ENCODE measurements at regions not wholly inside any gene's neighbourhood (a gene's known extent, or its start where the extent isn't known, plus 50 kb on each side); places are given as distances from the start of the nearest gene placed in this dataset.

DNA sequence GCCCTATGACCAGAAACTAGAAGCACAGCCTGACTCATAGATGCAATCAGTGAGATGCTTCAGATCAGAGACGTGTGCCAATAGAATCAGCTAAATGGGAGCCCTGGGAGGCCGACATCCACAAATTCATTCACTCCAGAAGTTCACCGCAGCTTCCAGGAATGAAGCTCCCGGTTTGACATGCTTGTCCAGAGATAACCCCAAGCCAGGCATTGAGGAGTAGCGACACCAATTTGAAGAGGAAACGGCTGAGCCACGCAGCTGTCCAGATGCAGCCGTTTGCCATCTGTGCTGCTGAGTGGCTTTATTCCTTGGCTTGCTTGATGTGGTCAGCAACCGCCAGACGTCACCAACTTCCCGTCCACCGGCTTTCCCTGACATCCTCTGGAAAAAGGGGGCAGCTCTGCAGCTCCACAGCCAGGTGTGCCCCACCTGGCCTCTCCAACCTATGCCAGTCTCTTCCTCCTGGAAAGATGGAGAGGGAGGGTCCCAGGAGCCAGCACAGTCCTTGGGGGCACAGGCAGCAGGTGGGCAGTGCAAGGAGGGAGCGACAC is 123.9 kb upstream of the OPCML start:
- no peaks in the 10 kb centered on the region for H3K27me3 ChIP-seq (ENCODE audit: control insufficient read depth in 3 of 3, insufficient read depth in 3 of 3, low read length in 3 of 3)
- H3K4me1 ChIP-seq (ENCODE audit: control insufficient read depth in 3 of 3, insufficient read depth in 2 of 3, low read depth in 1 of 3, low read length in 2 of 3) = no peaks in the 10 kb centered on the region
- no peaks in the 10 kb centered on the region for H3K36me3 ChIP-seq (ENCODE audit: control insufficient read depth in 3 of 3, insufficient read depth in 2 of 3, low read depth in 1 of 3, low read length in 3 of 3)
- DNase-seq (peak in 1 of 2 donors; percentile 18), FAIRE-seq (no peak)
- H3K4me3 ChIP-seq (ENCODE audit: low read depth in 1 of 3, low read length in 3 of 3) = no peak overlapping the region
- peaks cover 0 to 6% of the 10 kb centered on the region in 2 donors for H3K9me3 ChIP-seq (ENCODE audit: control insufficient read depth in 2 of 2, insufficient read depth in 1 of 2, low read depth in 1 of 2, low read length in 1 of 2)
- no peak overlapping the region for H3K27ac ChIP-seq (ENCODE audit: low read depth in 1 of 3, low read length in 2 of 3)
- WGBS, 3 donors = 64 to 75% (median 74%) methylated on average over 13 of the region's 13 CpGs

DNA sequence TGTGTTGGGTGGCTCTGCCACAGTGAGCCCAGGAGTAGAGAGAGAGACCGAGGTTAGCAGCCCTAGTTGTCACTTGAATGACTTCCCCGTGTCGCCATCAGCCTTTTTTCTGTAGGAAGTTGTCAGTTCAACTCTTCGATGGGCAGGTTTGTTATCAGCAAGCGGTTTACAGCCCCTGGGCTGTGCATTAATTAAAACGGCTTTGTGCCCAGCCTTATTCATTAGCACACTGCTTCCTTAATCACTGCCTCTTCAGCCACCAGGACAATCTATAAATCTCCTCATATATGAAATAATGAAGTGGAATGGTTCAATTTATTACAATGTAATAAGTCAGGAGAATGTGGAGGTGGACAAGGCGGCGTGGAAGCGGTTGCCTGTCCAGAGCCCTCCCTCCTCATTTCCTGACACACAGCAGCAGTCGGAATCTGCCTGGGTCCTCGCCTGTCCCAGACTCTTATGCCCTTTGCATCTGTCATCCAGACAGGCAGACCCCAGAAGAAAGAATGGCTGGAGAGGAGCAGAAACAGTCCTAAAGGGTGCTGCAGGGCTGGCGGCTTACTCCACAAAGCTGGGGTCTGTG is 122.4 kb upstream of the OPCML start:
- 54 to 60% (median 57%) methylated on average over 12 of the region's 12 CpGs for WGBS, 3 donors
- Histone ChIP-seq H3K4me1 (ENCODE audit: control insufficient read depth in 3 of 3, insufficient read depth in 2 of 3, low read depth in 1 of 3, low read length in 2 of 3) (no peaks in the 10 kb centered on the region), H3K9me3 (ENCODE audit: control insufficient read depth in 2 of 2, insufficient read depth in 1 of 2, low read depth in 1 of 2, low read length in 1 of 2) (peaks cover 0 to 6% of the 10 kb centered on the region in 2 donors), H3K4me3 (ENCODE audit: low read depth in 1 of 3, low read length in 3 of 3) (no peak overlapping the region), H3K27ac (ENCODE audit: low read depth in 1 of 3, low read length in 2 of 3) (no peak overlapping the region), H3K27me3 (ENCODE audit: control insufficient read depth in 3 of 3, insufficient read depth in 3 of 3, low read length in 3 of 3) (no peaks in the 10 kb centered on the region), H3K36me3 (ENCODE audit: control insufficient read depth in 3 of 3, insufficient read depth in 2 of 3, low read depth in 1 of 3, low read length in 3 of 3) (no peaks in the 10 kb centered on the region)
- FAIRE-seq (no peak), DNase-seq (no peak)

DNA sequence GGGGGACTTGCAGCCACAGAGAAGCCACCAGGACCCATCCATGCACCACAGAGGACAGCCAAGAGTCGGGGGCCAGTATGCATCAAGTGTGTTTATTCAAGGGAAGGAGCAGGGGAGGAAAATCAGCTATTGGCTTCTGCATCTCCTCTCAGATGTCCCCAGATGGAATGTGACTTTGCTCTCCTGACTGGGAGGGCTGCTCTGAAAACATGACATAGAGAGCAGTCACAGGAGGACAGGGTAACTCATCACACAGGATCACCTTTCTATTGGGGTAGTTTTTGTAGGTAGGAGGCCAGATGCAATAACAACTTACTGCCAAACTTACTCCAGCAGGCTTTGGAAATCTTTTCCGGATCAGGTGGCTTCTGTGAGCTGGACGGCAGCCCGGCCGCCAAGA is 121.0 kb upstream of the OPCML start:
- Histone ChIP-seq H3K4me3 (ENCODE audit: low read depth in 1 of 3, low read length in 3 of 3) (no peak overlapping the region), H3K36me3 (ENCODE audit: control insufficient read depth in 3 of 3, insufficient read depth in 2 of 3, low read depth in 1 of 3, low read length in 3 of 3) (no peaks in the 10 kb centered on the region), H3K27ac (ENCODE audit: low read depth in 1 of 3, low read length in 2 of 3) (no peak overlapping the region), H3K9me3 (ENCODE audit: control insufficient read depth in 2 of 2, insufficient read depth in 1 of 2, low read depth in 1 of 2, low read length in 1 of 2) (peaks cover 0 to 6% of the 10 kb centered on the region in 2 donors), H3K4me1 (ENCODE audit: control insufficient read depth in 3 of 3, insufficient read depth in 2 of 3, low read depth in 1 of 3, low read length in 2 of 3) (no peaks in the 10 kb centered on the region), H3K27me3 (ENCODE audit: control insufficient read depth in 3 of 3, insufficient read depth in 3 of 3, low read length in 3 of 3) (no peaks in the 10 kb centered on the region)
- DNase-seq (no peak), FAIRE-seq (no peak)
- 43 to 64% (median 57%) methylated on average over 5 of the region's 5 CpGs for WGBS, 3 donors

DNA sequence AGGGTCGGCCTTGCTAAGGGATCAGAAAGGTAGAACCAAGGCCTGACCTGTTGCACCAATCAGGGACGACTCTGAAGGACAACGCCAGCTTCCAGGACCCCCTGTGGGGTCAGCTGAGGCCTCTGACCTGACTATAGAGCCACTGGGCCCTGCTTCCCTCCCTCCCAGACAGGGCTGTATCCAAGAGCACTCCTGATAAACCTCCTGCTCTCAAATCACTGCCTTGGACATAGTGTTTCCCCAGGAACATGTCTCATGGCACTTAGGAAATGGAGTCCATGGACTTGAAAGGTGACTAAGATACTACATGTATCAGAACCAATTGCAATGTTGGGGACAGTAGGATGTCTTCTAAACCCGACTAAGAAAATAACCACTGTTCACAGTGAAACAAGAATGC is 117.8 kb upstream of the OPCML start:
- Histone ChIP-seq H3K4me1 (ENCODE audit: control insufficient read depth in 3 of 3, insufficient read depth in 2 of 3, low read depth in 1 of 3, low read length in 2 of 3) (no peaks in the 10 kb centered on the region), H3K4me3 (ENCODE audit: low read depth in 1 of 3, low read length in 3 of 3) (no peak overlapping the region), H3K27me3 (ENCODE audit: control insufficient read depth in 3 of 3, insufficient read depth in 3 of 3, low read length in 3 of 3) (no peaks in the 10 kb centered on the region), H3K36me3 (ENCODE audit: control insufficient read depth in 3 of 3, insufficient read depth in 2 of 3, low read depth in 1 of 3, low read length in 3 of 3) (no peaks in the 10 kb centered on the region), H3K27ac (ENCODE audit: low read depth in 1 of 3, low read length in 2 of 3) (no peak overlapping the region), H3K9me3 (ENCODE audit: control insufficient read depth in 2 of 2, insufficient read depth in 1 of 2, low read depth in 1 of 2, low read length in 1 of 2) (no peaks in the 10 kb centered on the region)
- WGBS, 3 donors = 43 to 52% (median 51%) methylated on average over 4 of the region's 4 CpGs
- FAIRE-seq (no peak), DNase-seq (no peak)

DNA sequence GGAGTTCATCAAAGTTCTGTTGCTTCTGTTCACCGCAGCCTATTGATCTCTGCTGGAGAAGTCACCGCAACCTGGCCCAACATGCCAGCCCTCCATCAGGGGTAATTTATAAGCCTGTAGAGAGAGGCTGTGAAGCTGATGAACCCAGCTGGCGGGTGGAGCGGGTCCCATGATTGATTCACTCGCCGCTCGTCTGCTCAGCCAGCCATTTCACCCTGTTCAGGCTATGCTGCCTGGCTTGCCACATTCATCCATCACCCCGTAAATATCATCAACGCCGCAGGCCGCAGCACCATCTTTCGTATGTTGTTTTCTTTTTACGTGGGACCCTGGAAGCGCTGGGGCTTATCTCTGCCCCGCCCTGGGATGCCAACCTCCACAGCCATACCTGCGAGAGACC is 116.7 kb upstream of the OPCML start:
- H3K27ac ChIP-seq (ENCODE audit: low read depth in 1 of 3, low read length in 2 of 3) = no peak overlapping the region
- no peaks in the 10 kb centered on the region for H3K27me3 ChIP-seq (ENCODE audit: control insufficient read depth in 3 of 3, insufficient read depth in 3 of 3, low read length in 3 of 3)
- no peak for DNase-seq
- 89 to 92% (median 90%) methylated on average over 16 of the region's 16 CpGs for WGBS, 3 donors
- H3K4me1 ChIP-seq (ENCODE audit: control insufficient read depth in 3 of 3, insufficient read depth in 2 of 3, low read depth in 1 of 3, low read length in 2 of 3) = no peaks in the 10 kb centered on the region
- FAIRE-seq = no peak
- no peak overlapping the region for H3K4me3 ChIP-seq (ENCODE audit: low read depth in 1 of 3, low read length in 3 of 3)
- H3K9me3 ChIP-seq (ENCODE audit: control insufficient read depth in 2 of 2, insufficient read depth in 1 of 2, low read depth in 1 of 2, low read length in 1 of 2) = no peaks in the 10 kb centered on the region
- H3K36me3 ChIP-seq (ENCODE audit: control insufficient read depth in 3 of 3, insufficient read depth in 2 of 3, low read depth in 1 of 3, low read length in 3 of 3) = no peaks in the 10 kb centered on the region

- Histone ChIP-seq H3K4me3 (ENCODE audit: low read depth in 1 of 3, low read length in 3 of 3) (no peak overlapping the region), H3K27me3 (ENCODE audit: control insufficient read depth in 3 of 3, insufficient read depth in 3 of 3, low read length in 3 of 3) (no peaks in the 10 kb centered on the region), H3K27ac (ENCODE audit: low read depth in 1 of 3, low read length in 2 of 3) (no peak overlapping the region), H3K36me3 (ENCODE audit: control insufficient read depth in 3 of 3, insufficient read depth in 2 of 3, low read depth in 1 of 3, low read length in 3 of 3) (no peaks in the 10 kb centered on the region), H3K4me1 (ENCODE audit: control insufficient read depth in 3 of 3, insufficient read depth in 2 of 3, low read depth in 1 of 3, low read length in 2 of 3) (no peaks in the 10 kb centered on the region), H3K9me3 (ENCODE audit: control insufficient read depth in 2 of 2, insufficient read depth in 1 of 2, low read depth in 1 of 2, low read length in 1 of 2) (no peaks in the 10 kb centered on the region)
- DNase-seq (no peak), FAIRE-seq (no peak)
- 71 to 79% (median 78%) methylated on average over 2 of the region's 2 CpGs for WGBS, 3 donors
These were observed 107.1 kb upstream of the OPCML start for GRCh38 chr11:133639408-133639807.

DNA sequence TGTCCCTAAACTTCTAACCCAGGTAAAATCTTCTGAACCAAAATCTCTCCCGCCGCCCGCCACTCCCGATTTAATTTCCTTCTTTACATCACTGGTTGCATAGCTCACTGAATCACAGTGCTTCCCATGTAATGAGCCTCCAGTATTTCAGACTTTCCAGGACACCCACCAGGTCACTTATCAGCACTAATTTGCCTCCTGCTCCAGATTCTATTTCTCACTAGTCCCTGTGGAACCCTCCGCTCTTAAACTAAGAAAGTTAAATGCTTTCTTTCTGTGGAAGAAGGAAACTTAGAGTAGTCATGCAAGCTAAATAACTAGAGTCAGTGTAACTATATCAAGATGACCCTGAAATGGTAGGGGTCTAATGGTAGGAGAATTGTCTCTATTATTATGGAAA is 106.6 kb upstream of the OPCML start:
- DNase-seq (no peak), FAIRE-seq (no peak)
- WGBS, 3 donors = 82 to 96% (median 93%) methylated on average over 3 to 5 of the region's 5 CpGs
- H3K27me3 ChIP-seq (ENCODE audit: control insufficient read depth in 3 of 3, insufficient read depth in 3 of 3, low read length in 3 of 3) = no peaks in the 10 kb centered on the region
- no peaks in the 10 kb centered on the region for H3K4me1 ChIP-seq (ENCODE audit: control insufficient read depth in 3 of 3, insufficient read depth in 2 of 3, low read depth in 1 of 3, low read length in 2 of 3)
- H3K36me3 ChIP-seq (ENCODE audit: control insufficient read depth in 3 of 3, insufficient read depth in 2 of 3, low read depth in 1 of 3, low read length in 3 of 3) = no peaks in the 10 kb centered on the region
- no peaks in the 10 kb centered on the region for H3K9me3 ChIP-seq (ENCODE audit: control insufficient read depth in 2 of 2, insufficient read depth in 1 of 2, low read depth in 1 of 2, low read length in 1 of 2)
- no peak overlapping the region for H3K27ac ChIP-seq (ENCODE audit: low read depth in 1 of 3, low read length in 2 of 3)
- H3K4me3 ChIP-seq (ENCODE audit: low read depth in 1 of 3, low read length in 3 of 3) = no peak overlapping the region

DNA sequence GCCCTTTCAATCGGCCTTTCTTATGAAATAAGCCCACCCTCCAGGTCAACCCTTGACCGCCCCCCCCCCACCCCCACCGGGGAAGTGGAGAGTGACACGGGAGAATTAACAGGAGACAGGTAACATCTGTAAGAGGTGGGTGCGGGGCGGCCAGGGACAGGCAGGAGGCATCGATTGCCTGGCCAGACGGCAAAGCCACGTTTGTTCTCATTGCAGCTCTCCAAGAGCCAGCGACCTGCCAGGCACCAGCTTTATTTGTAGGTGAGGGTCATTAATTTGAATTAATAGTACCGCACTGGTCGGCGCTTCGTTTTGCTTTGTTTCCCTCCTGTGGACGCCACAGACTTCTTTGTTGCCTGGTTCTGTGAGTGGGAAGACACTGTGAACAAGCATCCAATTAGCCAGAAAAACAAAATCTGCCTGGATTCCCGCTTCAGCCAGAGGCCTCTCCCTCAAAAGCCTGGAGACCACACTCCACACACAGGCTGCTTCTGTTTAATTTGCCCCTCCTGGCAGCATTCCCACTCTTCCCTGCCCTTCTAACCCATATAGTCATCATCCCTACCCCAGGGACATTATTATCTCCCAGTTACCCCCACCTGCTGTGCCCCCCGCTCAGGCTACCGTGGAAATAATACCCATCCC is 104.5 kb upstream of the OPCML start:
- WGBS, 3 donors = 46 to 53% (median 53%) methylated on average over 18 of the region's 18 CpGs
- no peak for DNase-seq

More for the DNA sequence above, 104.5 kb upstream of the OPCML start:
- Histone ChIP-seq H3K27me3 (ENCODE audit: control insufficient read depth in 3 of 3, insufficient read depth in 3 of 3, low read length in 3 of 3) (no peaks in the 10 kb centered on the region), H3K4me1 (ENCODE audit: control insufficient read depth in 3 of 3, insufficient read depth in 2 of 3, low read depth in 1 of 3, low read length in 2 of 3) (no peaks in the 10 kb centered on the region), H3K4me3 (ENCODE audit: low read depth in 1 of 3, low read length in 3 of 3) (no peak overlapping the region), H3K36me3 (ENCODE audit: control insufficient read depth in 3 of 3, insufficient read depth in 2 of 3, low read depth in 1 of 3, low read length in 3 of 3) (no peaks in the 10 kb centered on the region), H3K27ac (ENCODE audit: low read depth in 1 of 3, low read length in 2 of 3) (no peak overlapping the region), H3K9me3 (ENCODE audit: control insufficient read depth in 2 of 2, insufficient read depth in 1 of 2, low read depth in 1 of 2, low read length in 1 of 2) (no peaks in the 10 kb centered on the region)
- FAIRE-seq = no peak
